ENCODE measurements at regions not wholly inside any gene's neighbourhood (a gene's known extent, or its start where the extent isn't known, plus 50 kb on each side); places are given as distances from the start of the nearest gene placed in this dataset.

- no peak for DNase-seq (ENCODE audit: low read depth, low spot score)
Measured at GRCh38 chr4:164464313-164464712, 289.6 kb upstream of the SMIM31 start.

GRCh38 chr4:164467493-164467892 lies 286.4 kb upstream of the SMIM31 start:
- in situ Hi-C loops (cut with HindIII; ENCODE audit: low sequenced_read_pairs) = no loop called here
- DNase-seq (ENCODE audit: low read depth, low spot score) = no peak
- no peak for TF ChIP-seq CTCF (IDR thresholded peaks at IDR 0.05; ENCODE audit: low read depth, low read length)
- H3K4me3 ChIP-seq (ENCODE audit: low read depth, low read length) = no peak overlapping the region

More at GRCh38 chr4:164464313-164464712, 289.6 kb upstream of the SMIM31 start:
- in situ Hi-C loops (cut with HindIII; ENCODE audit: low sequenced_read_pairs) = no loop called here
- H3K4me3 ChIP-seq (ENCODE audit: low read depth, low read length) = no peak overlapping the region
- TF ChIP-seq CTCF (IDR thresholded peaks at IDR 0.05; ENCODE audit: low read depth, low read length) = no peak

GRCh38 chr4:164481306-164482091 lies 272.4 kb upstream of the SMIM31 start:
- no peak for TF ChIP-seq CTCF (IDR thresholded peaks at IDR 0.05; ENCODE audit: low read depth, low read length)
- H3K4me3 ChIP-seq (ENCODE audit: low read depth, low read length) = no peak overlapping the region
- no peak for DNase-seq (ENCODE audit: low read depth, low spot score)
- in situ Hi-C loops (cut with HindIII; ENCODE audit: low sequenced_read_pairs) = no loop called here

- DNase-seq (ENCODE audit: low read depth, low spot score) = no peak
- in situ Hi-C loops (cut with HindIII; ENCODE audit: low sequenced_read_pairs) = no loop called here
- no peak for TF ChIP-seq CTCF (IDR thresholded peaks at IDR 0.05; ENCODE audit: low read depth, low read length)
- H3K4me3 ChIP-seq (ENCODE audit: low read depth, low read length) = no peak overlapping the region
Measured at GRCh38 chr4:164482092-164482404, 271.9 kb upstream of the SMIM31 start.

- DNase-seq (ENCODE audit: low read depth, low spot score) = no peak
- no peak overlapping the region for H3K4me3 ChIP-seq (ENCODE audit: low read depth, low read length)
- in situ Hi-C loops (cut with HindIII; ENCODE audit: low sequenced_read_pairs) = no loop called here
- no peak for TF ChIP-seq CTCF (IDR thresholded peaks at IDR 0.05; ENCODE audit: low read depth, low read length)
Measured at GRCh38 chr4:164482758-164483157, 271.2 kb upstream of the SMIM31 start.

GRCh38 chr4:164483711-164484110 lies 270.2 kb upstream of the SMIM31 start:
- no peak for TF ChIP-seq CTCF (IDR thresholded peaks at IDR 0.05; ENCODE audit: low read depth, low read length)
- in situ Hi-C loops (cut with HindIII; ENCODE audit: low sequenced_read_pairs) = no loop called here
- DNase-seq (ENCODE audit: low read depth, low spot score) = no peak
- no peak overlapping the region for H3K4me3 ChIP-seq (ENCODE audit: low read depth, low read length)
